ENCODE measurements at regions not wholly inside any gene's neighbourhood (a gene's known extent, or its start where the extent isn't known, plus 50 kb on each side); places are given as distances from the start of the nearest gene placed in this dataset.

GRCh38 chr13:44874886-44875630 is 114.2 kb downstream of the NUFIP1 start:
- TF ChIP-seq CTCF (IDR thresholded peaks at IDR 0.05; ENCODE audit: extremely low read depth in 1 of 2, insufficient read depth in 1 of 2, low read depth in 1 of 2, low read length in 2 of 2) (no peak), POLR2A (IDR thresholded peaks at IDR 0.05; ENCODE audit: low read depth, low read length) (no peak), MAX (IDR thresholded peaks at IDR 0.05; ENCODE audit: insufficient read depth, insufficient read length) (no peak), POLR2AphosphoS5 (IDR thresholded peaks at IDR 0.05; ENCODE audit: insufficient read depth, low read depth, low read length) (no peak), MYC (IDR thresholded peaks at IDR 0.05; ENCODE audit: low read depth, low read length) (no peak), EZH2 (IDR thresholded peaks at IDR 0.05; ENCODE audit: borderline replicate concordance, low read depth, low read length, severe bottlenecking) (no peak)
